ENCODE measurements at regions not wholly inside any gene's neighbourhood (a gene's known extent, or its start where the extent isn't known, plus 50 kb on each side); places are given as distances from the start of the nearest gene placed in this dataset.

DNA sequence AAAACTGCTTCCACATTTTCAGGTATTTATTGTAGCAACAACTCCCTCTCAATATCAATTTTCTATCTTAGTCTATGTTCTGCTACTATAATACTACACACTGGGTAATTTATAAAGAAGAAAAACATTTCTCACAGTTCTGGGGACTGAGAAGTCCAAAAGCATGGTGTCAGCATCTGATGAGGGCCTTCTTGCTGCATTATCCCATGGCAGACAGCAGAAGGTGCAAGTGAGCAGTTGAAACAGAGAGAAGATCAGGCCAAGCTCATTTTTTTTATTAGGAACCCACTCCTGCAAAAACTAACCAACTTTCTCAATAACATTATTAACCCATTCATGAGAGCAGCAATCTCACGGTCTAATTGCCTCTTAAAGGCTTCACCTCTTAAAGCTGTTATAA, 376.0 kb downstream of the RAB28 start:
- TF ChIP-seq, protein P1, sequence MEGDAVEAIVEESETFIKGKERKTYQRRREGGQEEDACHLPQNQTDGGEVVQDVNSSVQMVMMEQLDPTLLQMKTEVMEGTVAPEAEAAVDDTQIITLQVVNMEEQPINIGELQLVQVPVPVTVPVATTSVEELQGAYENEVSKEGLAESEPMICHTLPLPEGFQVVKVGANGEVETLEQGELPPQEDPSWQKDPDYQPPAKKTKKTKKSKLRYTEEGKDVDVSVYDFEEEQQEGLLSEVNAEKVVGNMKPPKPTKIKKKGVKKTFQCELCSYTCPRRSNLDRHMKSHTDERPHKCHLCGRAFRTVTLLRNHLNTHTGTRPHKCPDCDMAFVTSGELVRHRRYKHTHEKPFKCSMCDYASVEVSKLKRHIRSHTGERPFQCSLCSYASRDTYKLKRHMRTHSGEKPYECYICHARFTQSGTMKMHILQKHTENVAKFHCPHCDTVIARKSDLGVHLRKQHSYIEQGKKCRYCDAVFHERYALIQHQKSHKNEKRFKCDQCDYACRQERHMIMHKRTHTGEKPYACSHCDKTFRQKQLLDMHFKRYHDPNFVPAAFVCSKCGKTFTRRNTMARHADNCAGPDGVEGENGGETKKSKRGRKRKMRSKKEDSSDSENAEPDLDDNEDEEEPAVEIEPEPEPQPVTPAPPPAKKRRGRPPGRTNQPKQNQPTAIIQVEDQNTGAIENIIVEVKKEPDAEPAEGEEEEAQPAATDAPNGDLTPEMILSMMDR (IDR thresholded peaks at IDR 0.05) = no peak
- no peak for TF ChIP-seq POLR2A (IDR thresholded peaks at IDR 0.05)
